22Rv1 (cell line): ENCODE measurements at regions not wholly inside any gene's neighbourhood (a gene's known extent, or its start where the extent isn't known, plus 50 kb on each side); places are given as distances from the start of the nearest gene placed in this dataset.

Experiments used
- CTCF ChIP-seq: fragments of 450-650 bp; IDR thresholded peaks from 2 replicates; pipeline ENCODE4 v1.5.1; 2017; ENCODE audit warnings: mild to moderate bottlenecking
- ZFX ChIP-seq: fragments of 450-650 bp; IDR thresholded peaks from 2 replicates; pipeline ENCODE4 v1.6.1; 2017; ENCODE audit warnings: antibody characterized with exemption, borderline replicate concordance

GRCh38 chr15:57769266-57769665, 62.8 kb downstream of the POLR2M start:
- TF ChIP-seq CTCF, result no peak
- no peak for TF ChIP-seq ZFX
